Fibroblast of skin of right quadriceps (primary cell): ENCODE measurements at regions not wholly inside any gene's neighbourhood (a gene's known extent, or its start where the extent isn't known, plus 50 kb on each side); places are given as distances from the start of the nearest gene placed in this dataset.

Experiments used
- DNase-seq: peaks from one replicate; pipeline ENCODE4 v3.0.0-alpha.2; 2013

GRCh38 chr6:137737836-137738596 lies 129.0 kb upstream of the TNFAIP3 start:
- peak; percentile 57 for DNase-seq

- DNase-seq: no peak
These were observed 128.0 kb upstream of the TNFAIP3 start for GRCh38 chr6:137738931-137739504.

GRCh38 chr6:137739544-137739943 lies 127.5 kb upstream of the TNFAIP3 start:
- DNase-seq: no peak

- DNase-seq: no peak
These were observed 126.8 kb upstream of the TNFAIP3 start for GRCh38 chr6:137740091-137740755.

- no peak for DNase-seq
These were observed 125.9 kb upstream of the TNFAIP3 start for GRCh38 chr6:137740967-137741761.

GRCh38 chr6:137743493-137743892 lies 123.6 kb upstream of the TNFAIP3 start:
- DNase-seq: no peak

- no peak for DNase-seq
These were observed 122.2 kb upstream of the TNFAIP3 start for GRCh38 chr6:137744877-137745276.

- DNase-seq: no peak
These were observed 121.7 kb upstream of the TNFAIP3 start for GRCh38 chr6:137745321-137745720.

- DNase-seq: no peak
These were observed 120.8 kb upstream of the TNFAIP3 start for GRCh38 chr6:137746264-137746663.

- no peak for DNase-seq
These were observed 117.3 kb upstream of the TNFAIP3 start for GRCh38 chr6:137749696-137750211.

- no peak for DNase-seq
These were observed 116.8 kb upstream of the TNFAIP3 start for GRCh38 chr6:137750297-137750696.

GRCh38 chr6:137751768-137752560 lies 115.1 kb upstream of the TNFAIP3 start:
- DNase-seq: no peak

- no peak for DNase-seq
These were observed 112.7 kb upstream of the TNFAIP3 start for GRCh38 chr6:137754366-137754765.

- DNase-seq: no peak
These were observed 112.2 kb upstream of the TNFAIP3 start for GRCh38 chr6:137754866-137755265.

GRCh38 chr6:137755284-137755683 lies 111.8 kb upstream of the TNFAIP3 start:
- no peak for DNase-seq

GRCh38 chr6:137756788-137757187 lies 110.3 kb upstream of the TNFAIP3 start:
- DNase-seq: no peak

- no peak for DNase-seq
These were observed 108.4 kb upstream of the TNFAIP3 start for GRCh38 chr6:137758661-137759060.

- no peak for DNase-seq
These were observed 107.4 kb upstream of the TNFAIP3 start for GRCh38 chr6:137759624-137760023.

GRCh38 chr6:137761072-137761471 lies 106.0 kb upstream of the TNFAIP3 start:
- DNase-seq: peak; percentile 31

- no peak for DNase-seq
These were observed 105.6 kb upstream of the TNFAIP3 start for GRCh38 chr6:137761487-137761886.

- no peak for DNase-seq
These were observed 104.6 kb upstream of the TNFAIP3 start for GRCh38 chr6:137762168-137763090.
